HepG2 (cell line): ENCODE measurements at regions not wholly inside any gene's neighbourhood (a gene's known extent, or its start where the extent isn't known, plus 50 kb on each side); places are given as distances from the start of the nearest gene placed in this dataset.
A peak's percentile ranks its signal among the peaks of the same experiment; 100 is the strongest.

ENCODE experiments used
- ETV6 ChIP-seq: sonication (generic); formaldehyde crosslinking; conservative IDR thresholded peaks from 2 replicates; pipeline ENCODE4 v1.4.0; 2020; ENCODE audit warnings: missing genetic modification reagents
- ISX ChIP-seq: sonication (generic); formaldehyde crosslinking; conservative IDR thresholded peaks from 2 replicates; pipeline ENCODE4 v1.5.0; 2020; ENCODE audit warnings: missing genetic modification reagents
- KLF13 ChIP-seq: sonication (generic); formaldehyde crosslinking; IDR thresholded peaks from 2 replicates; pipeline ENCODE4 v1.4.0; 2020; ENCODE audit warnings: mild to moderate bottlenecking, missing genetic modification reagents
- NFE2L1 ChIP-seq: sonication (generic); formaldehyde crosslinking; IDR thresholded peaks from 2 replicates; pipeline ENCODE4 v1.4.0; 2020; ENCODE audit warnings: missing genetic modification reagents, mild to moderate bottlenecking, borderline replicate concordance
- NFKBIZ ChIP-seq: IDR thresholded peaks from 2 replicates; pipeline ENCODE4 v1.6.1; 2018; ENCODE audit warnings: missing genetic modification reagents, missing compliant biosample characterization
- POLR2AphosphoS5 ChIP-seq: IDR thresholded peaks from 2 replicates; pipeline ENCODE4 v1.6.1; 2012; ENCODE audit warnings: low read depth, low read length
- RBM39 ChIP-seq: fragments of 200-400 bp; formaldehyde crosslinking; IDR thresholded peaks from one replicate; pipeline ENCODE4 v1.6.1; 2018; ENCODE audit warnings: antibody characterized with exemption, mild to moderate bottlenecking, low read depth, low read length; ENCODE audit not compliant: poor library complexity, severe bottlenecking
- SIX1 ChIP-seq: sonication (generic); formaldehyde crosslinking; IDR thresholded peaks from 2 replicates; pipeline ENCODE4 v1.4.0; 2020; ENCODE audit warnings: missing genetic modification reagents, borderline replicate concordance
- TAF1 ChIP-seq: sonication (generic); formaldehyde crosslinking; IDR thresholded peaks from 2 replicates; pipeline ENCODE4 v1.4.0; 2020; ENCODE audit warnings: missing genetic modification reagents
- TEAD2 ChIP-seq: sonication (generic); formaldehyde crosslinking; IDR thresholded peaks from 2 replicates; pipeline ENCODE4 v1.9.0; 2021; ENCODE audit warnings: missing genetic modification reagents
- TOPORS ChIP-seq: sonication (generic); formaldehyde crosslinking; IDR thresholded peaks from 2 replicates; pipeline ENCODE4 v1.8.0; 2023; ENCODE audit warnings: mild to moderate bottlenecking, missing genetic modification reagents
- YEATS4 ChIP-seq: sonication (generic); formaldehyde crosslinking; IDR thresholded peaks from 2 replicates; pipeline ENCODE4 v1.4.0; 2020; ENCODE audit warnings: missing genetic modification reagents, borderline replicate concordance
- ZFP37 ChIP-seq: sonication (generic); formaldehyde crosslinking; IDR thresholded peaks from 2 replicates; pipeline ENCODE4 v1.4.0; 2020; ENCODE audit warnings: missing genetic modification reagents, borderline replicate concordance
- ZNF20 ChIP-seq: sonication (generic); formaldehyde crosslinking; IDR thresholded peaks from 2 replicates; pipeline ENCODE4 v1.4.0; 2020; ENCODE audit warnings: mild to moderate bottlenecking, moderate library complexity, missing genetic modification reagents
- ZNF530 ChIP-seq: sonication (generic); formaldehyde crosslinking; IDR thresholded peaks from 2 replicates; pipeline ENCODE4 v1.5.0; 2020; ENCODE audit warnings: low read depth, mild to moderate bottlenecking, missing genetic modification reagents
- ZNF607 ChIP-seq: sonication (generic); formaldehyde crosslinking; IDR thresholded peaks from 2 replicates; pipeline ENCODE4 v1.5.1; 2020; ENCODE audit warnings: missing genetic modification reagents, mild to moderate bottlenecking, borderline replicate concordance
- ZNF670 ChIP-seq: sonication (generic); formaldehyde crosslinking; IDR thresholded peaks from 2 replicates; pipeline ENCODE4 v1.8.0; 2022; ENCODE audit warnings: mild to moderate bottlenecking, missing genetic modification reagents, borderline replicate concordance
- ZNF768 ChIP-seq: sonication (generic); formaldehyde crosslinking; IDR thresholded peaks from 2 replicates; pipeline ENCODE4 v1.4.0; 2020; ENCODE audit warnings: missing genetic modification reagents
- ZNF839 ChIP-seq: sonication (generic); formaldehyde crosslinking; IDR thresholded peaks from 2 replicates; pipeline ENCODE4 v1.4.0; 2020; ENCODE audit warnings: missing genetic modification reagents, mild to moderate bottlenecking, borderline replicate concordance
- ZSCAN29 ChIP-seq: sonication (generic); formaldehyde crosslinking; conservative IDR thresholded peaks from 2 replicates; pipeline ENCODE4 v1.4.0; 2020; ENCODE audit warnings: mild to moderate bottlenecking, missing genetic modification reagents
- TF ChIP-seq, protein P1 (sequence below): sonication (generic); formaldehyde crosslinking; IDR thresholded peaks from 2 replicates; pipeline ENCODE4 v1.9.0; 2021; ENCODE audit warnings: mild to moderate bottlenecking, missing genetic modification reagents
- TF ChIP-seq, protein P2 (sequence below): sonication (generic); formaldehyde crosslinking; IDR thresholded peaks from 2 replicates; pipeline ENCODE4 v1.5.0; 2020; ENCODE audit warnings: missing genetic modification reagents, mild to moderate bottlenecking, borderline replicate concordance
- TF ChIP-seq, protein P3 (sequence below): sonication (generic); formaldehyde crosslinking; IDR thresholded peaks from 2 replicates; pipeline ENCODE4 v1.9.0; 2021; ENCODE audit warnings: missing genetic modification reagents, mild to moderate bottlenecking, borderline replicate concordance

DNA sequence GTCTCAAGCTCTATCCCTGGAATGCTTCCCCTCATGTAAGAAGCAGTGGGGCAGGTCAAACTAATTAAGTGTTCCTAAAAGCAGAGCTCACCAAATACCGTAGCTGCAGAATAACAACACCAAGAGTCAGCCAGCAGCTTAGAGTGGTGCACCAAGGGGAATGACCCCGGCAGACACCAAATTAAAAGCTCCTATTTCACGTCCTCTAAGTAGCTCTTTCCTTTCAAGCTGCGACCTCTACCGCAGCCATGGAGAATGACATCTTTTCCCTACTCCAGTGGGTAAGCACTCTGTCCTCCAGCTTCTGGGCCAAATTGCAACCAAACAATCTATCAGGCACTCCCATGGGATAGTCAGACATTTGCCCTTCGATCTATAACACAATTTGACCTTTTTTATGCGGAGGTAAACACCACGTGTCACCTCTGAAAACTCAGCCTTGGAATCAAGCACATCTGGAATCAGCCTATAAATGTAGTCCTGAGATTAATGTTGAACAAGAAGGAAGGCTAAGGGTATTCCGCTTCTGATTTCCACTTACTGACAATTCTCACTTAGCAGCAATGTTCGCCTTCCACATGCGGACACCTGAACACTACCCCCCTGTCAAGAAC, 67.6 kb upstream of the CDKN3 start (continued):
- no peak for TF ChIP-seq ETV6 (CRISPR knock-in tag)
- TF ChIP-seq TAF1 (CRISPR knock-in tag) = no peak
- TF ChIP-seq RBM39 = no peak
- no peak for TF ChIP-seq ZNF20 (CRISPR knock-in tag)
- no peak for TF ChIP-seq ZNF839
- TF ChIP-seq POLR2AphosphoS5 = no peak
- 0 out of 2 replicates have a peak, but pooled peaks have one; percentile 33 for TF ChIP-seq ZNF607 (CRISPR knock-in tag)
- TF ChIP-seq TEAD2 (CRISPR knock-in tag) = no peak
- TF ChIP-seq TOPORS (CRISPR knock-in tag) = no peak
- TF ChIP-seq, protein P1, sequence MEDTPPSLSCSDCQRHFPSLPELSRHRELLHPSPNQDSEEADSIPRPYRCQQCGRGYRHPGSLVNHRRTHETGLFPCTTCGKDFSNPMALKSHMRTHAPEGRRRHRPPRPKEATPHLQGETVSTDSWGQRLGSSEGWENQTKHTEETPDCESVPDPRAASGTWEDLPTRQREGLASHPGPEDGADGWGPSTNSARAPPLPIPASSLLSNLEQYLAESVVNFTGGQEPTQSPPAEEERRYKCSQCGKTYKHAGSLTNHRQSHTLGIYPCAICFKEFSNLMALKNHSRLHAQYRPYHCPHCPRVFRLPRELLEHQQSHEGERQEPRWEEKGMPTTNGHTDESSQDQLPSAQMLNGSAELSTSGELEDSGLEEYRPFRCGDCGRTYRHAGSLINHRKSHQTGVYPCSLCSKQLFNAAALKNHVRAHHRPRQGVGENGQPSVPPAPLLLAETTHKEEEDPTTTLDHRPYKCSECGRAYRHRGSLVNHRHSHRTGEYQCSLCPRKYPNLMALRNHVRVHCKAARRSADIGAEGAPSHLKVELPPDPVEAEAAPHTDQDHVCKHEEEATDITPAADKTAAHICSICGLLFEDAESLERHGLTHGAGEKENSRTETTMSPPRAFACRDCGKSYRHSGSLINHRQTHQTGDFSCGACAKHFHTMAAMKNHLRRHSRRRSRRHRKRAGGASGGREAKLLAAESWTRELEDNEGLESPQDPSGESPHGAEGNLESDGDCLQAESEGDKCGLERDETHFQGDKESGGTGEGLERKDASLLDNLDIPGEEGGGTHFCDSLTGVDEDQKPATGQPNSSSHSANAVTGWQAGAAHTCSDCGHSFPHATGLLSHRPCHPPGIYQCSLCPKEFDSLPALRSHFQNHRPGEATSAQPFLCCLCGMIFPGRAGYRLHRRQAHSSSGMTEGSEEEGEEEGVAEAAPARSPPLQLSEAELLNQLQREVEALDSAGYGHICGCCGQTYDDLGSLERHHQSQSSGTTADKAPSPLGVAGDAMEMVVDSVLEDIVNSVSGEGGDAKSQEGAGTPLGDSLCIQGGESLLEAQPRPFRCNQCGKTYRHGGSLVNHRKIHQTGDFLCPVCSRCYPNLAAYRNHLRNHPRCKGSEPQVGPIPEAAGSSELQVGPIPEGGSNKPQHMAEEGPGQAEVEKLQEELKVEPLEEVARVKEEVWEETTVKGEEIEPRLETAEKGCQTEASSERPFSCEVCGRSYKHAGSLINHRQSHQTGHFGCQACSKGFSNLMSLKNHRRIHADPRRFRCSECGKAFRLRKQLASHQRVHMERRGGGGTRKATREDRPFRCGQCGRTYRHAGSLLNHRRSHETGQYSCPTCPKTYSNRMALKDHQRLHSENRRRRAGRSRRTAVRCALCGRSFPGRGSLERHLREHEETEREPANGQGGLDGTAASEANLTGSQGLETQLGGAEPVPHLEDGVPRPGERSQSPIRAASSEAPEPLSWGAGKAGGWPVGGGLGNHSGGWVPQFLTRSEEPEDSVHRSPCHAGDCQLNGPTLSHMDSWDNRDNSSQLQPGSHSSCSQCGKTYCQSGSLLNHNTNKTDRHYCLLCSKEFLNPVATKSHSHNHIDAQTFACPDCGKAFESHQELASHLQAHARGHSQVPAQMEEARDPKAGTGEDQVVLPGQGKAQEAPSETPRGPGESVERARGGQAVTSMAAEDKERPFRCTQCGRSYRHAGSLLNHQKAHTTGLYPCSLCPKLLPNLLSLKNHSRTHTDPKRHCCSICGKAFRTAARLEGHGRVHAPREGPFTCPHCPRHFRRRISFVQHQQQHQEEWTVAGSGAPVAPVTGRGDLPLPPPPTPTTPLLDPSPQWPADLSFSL = no peak
- TF ChIP-seq ISX = no peak
- no peak for TF ChIP-seq NFKBIZ (CRISPR knock-in tag)
- TF ChIP-seq ZNF768 (CRISPR knock-in tag) = no peak
- no peak for TF ChIP-seq YEATS4
- TF ChIP-seq ZSCAN29 = no peak
- no peak for TF ChIP-seq ZFP37 (CRISPR knock-in tag)
- TF ChIP-seq SIX1 (CRISPR knock-in tag) = peak; percentile 30; the same call in 1 of the 2 replicates
- TF ChIP-seq NFE2L1 = no peak
- TF ChIP-seq, protein P2, sequence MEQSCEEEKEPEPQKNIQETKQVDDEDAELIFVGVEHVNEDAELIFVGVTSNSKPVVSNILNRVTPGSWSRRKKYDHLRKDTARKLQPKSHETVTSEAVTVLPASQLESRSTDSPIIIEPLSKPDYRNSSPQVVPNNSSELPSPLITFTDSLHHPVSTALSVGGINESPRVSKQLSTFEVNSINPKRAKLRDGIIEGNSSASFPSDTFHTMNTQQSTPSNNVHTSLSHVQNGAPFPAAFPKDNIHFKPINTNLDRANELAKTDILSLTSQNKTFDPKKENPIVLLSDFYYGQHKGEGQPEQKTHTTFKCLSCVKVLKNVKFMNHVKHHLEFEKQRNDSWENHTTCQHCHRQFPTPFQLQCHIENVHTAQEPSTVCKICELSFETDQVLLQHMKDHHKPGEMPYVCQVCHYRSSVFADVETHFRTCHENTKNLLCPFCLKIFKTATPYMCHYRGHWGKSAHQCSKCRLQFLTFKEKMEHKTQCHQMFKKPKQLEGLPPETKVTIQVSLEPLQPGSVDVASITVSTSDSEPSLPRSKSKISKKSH (CRISPR knock-in tag) = no peak
- no peak for TF ChIP-seq ZNF670 (CRISPR knock-in tag)
- TF ChIP-seq KLF13 (CRISPR knock-in tag) = no peak
- TF ChIP-seq ZNF530 (CRISPR knock-in tag) = no peak
- TF ChIP-seq, protein P3, sequence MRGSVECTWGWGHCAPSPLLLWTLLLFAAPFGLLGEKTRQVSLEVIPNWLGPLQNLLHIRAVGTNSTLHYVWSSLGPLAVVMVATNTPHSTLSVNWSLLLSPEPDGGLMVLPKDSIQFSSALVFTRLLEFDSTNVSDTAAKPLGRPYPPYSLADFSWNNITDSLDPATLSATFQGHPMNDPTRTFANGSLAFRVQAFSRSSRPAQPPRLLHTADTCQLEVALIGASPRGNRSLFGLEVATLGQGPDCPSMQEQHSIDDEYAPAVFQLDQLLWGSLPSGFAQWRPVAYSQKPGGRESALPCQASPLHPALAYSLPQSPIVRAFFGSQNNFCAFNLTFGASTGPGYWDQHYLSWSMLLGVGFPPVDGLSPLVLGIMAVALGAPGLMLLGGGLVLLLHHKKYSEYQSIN = no peak
